HG03064 (cell line): ENCODE measurements at regions not wholly inside any gene's neighbourhood (a gene's known extent, or its start where the extent isn't known, plus 50 kb on each side); places are given as distances from the start of the nearest gene placed in this dataset.
A peak's percentile ranks its signal among the peaks of the same experiment; 100 is the strongest.

Experiments used
- ATAC-seq: cut with Tn5 transposase; IDR thresholded peaks from one replicate; pipeline ENCODE4 v1.9.1; 2021; ENCODE audit warnings: low read depth; ENCODE audit not compliant: unreplicated experiment

DNA sequence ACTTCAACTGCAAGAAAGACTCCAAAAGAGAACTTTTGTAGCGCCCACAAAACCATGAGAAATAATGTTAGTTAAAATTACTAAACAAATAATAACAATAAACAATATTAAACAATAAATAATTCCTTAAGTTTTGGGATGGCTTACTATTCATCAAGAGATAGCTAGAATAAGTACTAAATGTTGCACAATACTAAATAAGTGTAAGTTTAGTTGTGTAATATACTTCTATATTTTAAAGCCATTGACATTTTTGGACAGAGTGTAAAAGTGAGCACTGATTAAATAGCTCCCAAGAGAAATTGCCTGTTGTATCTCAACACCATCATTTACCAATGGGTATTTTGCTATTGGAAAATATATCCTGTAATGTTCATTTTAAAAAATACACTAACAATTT is 166.7 kb downstream of the ALG10 start:
- ATAC-seq: no peak

DNA sequence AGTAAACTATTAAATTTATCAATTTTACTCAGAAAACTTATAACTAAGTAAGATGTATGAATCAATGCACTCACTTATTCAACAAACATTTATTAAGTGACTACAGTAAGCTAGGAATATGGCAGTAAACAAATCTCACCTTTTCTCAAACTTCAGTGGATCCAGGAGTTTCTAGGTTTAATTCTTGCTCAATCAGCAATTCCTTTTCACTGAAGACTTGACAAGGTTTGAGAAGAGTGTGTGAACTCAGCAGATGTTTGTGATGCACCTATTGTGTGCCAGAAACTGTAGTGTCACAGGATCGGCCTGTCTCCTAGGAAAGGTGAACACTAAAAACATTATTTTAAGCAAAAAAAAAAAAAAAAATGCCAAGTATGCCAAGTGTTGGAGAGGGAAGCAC is 167.8 kb downstream of the ALG10 start:
- no peak for ATAC-seq

DNA sequence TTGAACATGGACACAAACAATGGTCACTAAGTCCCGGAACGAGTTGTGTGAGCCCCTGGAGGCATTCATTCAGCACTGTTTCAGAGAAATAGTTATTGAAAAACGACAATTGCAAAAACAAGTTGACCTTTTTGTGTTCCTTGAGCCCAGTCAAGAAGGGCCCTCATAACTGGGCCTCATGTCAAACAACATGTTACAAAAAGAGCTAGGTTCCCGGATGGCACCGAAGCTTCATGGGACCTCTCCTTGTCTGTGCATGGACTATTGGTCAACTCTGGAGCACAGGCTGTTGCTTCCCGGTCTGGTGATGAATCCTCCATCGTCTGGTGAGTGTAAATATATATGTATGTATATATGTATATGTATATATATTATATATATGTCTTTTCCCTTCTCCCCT is 176.6 kb downstream of the ALG10 start:
- no peak for ATAC-seq

DNA sequence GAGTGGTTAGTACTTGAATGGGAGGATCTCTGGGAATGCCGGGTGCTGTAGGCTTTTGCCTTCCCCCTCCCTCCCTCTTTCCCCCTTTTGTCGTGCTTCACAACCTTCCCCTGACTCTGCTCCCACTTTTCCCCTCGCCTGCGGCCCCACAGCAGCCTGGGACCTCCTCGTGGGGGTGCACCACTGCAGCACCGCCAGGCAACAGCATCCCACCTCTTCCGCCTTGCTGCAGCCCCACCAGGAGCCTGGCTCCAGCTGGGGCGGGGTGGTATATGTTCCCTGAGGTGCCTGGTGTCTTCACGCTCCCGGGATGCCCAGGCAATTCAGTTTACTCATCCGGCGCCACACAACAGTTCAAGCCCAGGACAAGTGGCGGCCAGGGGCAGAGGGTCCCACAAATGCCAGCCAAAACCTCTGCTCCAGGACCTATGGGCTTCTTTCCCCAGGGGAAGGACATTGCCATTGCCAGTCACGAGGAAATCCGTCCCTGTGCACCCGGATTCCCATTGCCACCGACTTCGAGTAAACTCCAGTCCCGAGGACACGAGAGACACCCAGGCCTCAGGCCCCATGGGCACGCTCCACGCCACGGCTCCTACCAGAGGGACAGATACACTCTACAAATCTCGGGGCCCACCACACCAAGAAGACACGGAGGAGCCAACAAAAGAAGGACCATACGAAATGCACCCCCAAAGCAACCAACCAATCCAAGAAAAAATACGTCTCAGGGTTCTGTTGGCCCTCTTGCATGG is 181.7 kb downstream of the ALG10 start:
- no peak for ATAC-seq

DNA sequence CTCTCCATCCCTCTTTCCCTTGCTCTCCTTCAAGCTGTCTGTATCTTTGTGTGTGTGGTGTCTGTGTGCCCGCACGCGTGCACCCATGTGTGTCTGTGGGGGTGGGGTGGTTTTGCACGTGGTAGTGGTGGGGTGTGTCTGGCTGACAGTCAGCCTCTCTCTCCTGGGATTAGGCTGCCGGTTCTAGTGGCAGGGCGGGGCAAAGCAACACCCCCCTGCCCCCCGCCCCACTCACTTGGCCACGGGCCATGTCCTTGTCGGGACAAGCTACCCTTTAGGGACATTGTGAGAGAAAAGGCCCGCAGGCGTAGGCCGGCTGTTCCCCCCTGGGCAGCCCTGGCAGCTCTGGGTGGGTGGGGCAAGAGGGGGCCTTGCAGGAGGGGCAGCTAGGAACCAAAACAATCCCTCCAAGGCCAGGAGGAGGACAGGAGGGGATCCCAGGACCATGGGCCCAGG is 182.6 kb downstream of the ALG10 start:
- ATAC-seq: no peak

DNA sequence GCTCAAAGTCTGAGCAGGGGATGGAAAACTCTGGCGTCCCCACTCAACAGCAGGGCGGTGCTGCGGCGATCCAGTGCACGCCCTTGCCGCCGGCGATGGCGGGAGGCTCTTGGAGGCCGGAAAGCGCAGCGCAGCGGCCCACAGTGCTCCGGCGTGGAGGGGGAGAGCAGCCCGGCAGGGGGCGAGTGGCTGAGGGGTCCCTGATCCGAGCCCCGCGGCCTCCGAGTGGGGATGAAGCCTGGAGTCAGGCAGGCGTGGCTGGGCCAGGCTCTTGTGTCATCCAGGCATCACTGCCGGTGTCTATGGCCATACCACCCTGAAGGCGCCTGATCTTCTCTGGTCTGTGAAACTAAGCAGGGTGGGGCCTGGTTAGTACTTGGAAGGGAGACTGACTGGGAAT is 183.1 kb downstream of the ALG10 start:
- no peak for ATAC-seq

DNA sequence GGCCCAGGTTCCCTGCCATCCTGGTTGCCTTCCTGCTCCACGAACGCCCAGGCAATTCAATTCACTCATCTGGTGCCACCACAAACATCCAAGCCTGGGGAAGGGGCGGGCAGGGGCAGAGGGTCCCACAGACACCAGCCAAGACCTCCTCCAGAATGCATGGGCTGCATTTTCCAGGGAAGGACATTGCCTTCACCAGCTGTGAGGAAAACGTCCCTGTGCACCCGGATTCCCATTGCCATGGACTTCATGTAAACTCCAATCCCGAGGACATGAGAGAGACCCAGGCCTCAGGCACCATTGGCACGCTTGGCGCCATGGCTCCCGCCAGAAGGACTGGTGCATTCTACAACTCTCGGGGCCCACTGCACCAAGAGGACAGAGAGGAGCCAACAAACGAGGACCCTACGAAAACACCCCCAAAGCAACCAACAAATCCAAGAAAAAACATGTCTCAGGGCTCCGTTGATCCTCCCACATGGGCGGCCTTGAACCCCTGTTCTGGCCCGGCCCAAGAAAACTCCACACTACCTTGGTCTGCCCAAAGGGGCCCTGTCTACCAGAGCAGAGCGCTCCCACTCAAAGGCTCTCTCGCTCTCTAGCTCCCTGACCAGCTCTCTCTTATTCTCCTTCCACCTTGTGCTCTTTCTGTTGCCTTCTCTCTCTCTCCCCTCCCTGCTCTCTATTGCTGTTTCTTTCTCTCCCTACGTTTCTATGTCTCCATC is 183.9 kb downstream of the ALG10 start:
- no peak for ATAC-seq

DNA sequence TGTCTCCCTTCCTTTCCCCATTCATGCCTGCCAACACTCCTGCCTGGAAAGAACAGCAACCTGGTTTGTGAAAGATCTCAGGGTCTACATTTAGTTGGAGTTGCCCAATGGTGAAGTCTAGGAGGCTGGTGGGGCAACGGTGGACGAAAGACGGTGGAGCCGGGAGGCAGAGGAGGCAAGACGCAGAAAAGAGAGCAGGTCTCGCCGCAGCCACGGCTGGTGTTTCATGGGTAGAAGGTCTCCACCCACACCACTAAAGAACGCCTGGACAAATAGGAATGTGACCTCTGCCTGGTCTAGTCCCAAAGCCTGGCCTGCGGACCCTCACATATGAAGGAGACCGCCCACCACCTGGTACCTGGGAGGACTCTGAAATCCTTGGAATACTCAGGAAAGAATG is 185.6 kb downstream of the ALG10 start:
- no peak for ATAC-seq

DNA sequence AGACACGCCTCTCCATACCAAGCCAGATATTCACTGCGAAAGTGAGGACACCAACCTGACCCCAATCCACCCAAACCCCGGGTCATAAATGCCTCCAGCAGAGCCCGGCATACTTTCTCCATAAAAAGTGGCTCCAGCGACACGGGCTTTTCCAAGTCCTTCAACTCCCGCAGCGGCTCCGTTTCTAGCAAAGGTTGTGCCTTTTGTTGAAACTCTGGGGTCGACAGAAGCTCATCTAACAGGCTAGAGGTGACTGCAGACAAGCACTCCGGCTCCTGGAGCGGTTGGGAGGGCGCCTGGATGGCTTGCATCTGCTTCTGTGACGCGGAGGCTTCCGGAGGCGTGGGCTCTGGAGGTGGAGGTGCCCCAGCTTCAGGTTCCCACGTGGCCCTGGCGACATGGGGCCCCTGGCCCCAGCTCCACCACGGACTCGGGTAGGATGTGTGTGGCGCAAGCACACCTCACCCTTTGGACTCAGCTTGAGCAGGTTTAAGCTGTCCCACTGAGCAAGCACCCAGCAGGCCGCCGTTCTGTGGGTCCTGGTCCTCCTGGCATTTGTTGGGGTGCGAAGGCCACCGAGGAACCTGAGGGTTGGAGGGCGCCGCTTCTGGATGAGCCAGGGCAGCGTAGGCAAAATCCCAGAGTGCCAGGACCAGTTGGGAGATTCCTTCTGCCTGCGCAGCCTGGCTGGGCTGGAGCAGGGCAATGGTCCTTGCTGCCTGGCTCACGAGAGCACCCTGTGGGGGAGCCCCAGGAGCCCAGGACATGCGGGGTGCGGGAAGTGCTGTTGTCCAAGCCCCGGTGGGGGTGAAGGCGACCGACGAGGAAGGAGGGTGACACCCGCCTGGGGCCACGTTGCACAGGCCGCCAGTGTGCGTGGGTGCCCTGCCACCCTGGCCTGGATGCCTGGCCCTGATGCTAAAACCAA is 186.3 kb downstream of the ALG10 start:
- ATAC-seq: no peak

DNA sequence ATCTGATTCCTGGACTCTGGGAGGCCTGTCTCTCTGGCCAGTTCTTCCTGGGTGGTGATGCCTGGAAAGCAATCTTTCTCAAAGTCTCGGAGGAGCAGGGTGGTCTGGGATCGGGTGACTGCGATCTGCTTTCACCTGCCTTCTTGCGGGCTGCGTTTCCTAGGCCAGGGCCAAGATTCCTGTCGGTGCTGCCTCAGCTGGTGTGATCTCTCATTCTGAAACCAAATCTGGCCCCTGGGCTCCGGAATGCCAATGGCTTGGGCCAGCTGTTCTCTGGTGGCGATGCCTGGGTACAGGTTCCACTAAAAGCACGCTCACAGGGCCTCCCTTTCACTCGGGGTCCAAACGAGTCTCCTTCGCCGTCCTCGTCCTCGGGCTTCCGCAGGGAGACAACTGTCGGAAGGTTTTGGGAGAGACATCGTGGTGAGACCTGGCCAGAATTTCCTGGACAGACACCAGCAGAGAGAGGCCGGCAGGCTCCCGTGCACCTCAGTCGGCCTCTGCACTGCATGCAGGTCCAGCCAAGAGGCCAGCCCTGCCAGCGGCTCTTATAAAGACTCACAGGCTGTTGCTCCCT is 187.1 kb downstream of the ALG10 start:
- no peak for ATAC-seq

DNA sequence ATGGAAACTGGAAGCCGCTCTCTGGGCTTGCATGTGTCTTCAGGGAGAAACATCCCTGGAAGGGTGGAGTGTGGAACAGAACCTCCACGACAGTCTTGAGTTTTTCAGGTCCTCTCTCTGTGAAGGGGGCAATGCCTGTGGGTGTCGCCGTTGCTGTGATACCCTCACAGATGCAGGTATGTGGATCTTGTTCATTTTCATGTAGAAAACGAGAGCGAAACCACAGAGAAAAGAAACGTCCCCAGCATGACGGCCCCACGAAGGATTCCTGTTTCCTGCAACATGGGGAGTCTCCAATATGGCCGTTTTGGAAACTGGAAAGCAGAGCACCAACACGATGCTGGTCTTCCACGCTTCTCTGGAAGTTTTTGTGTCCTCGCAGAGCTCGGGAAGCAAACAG is 187.9 kb downstream of the ALG10 start:
- ATAC-seq: no peak

DNA sequence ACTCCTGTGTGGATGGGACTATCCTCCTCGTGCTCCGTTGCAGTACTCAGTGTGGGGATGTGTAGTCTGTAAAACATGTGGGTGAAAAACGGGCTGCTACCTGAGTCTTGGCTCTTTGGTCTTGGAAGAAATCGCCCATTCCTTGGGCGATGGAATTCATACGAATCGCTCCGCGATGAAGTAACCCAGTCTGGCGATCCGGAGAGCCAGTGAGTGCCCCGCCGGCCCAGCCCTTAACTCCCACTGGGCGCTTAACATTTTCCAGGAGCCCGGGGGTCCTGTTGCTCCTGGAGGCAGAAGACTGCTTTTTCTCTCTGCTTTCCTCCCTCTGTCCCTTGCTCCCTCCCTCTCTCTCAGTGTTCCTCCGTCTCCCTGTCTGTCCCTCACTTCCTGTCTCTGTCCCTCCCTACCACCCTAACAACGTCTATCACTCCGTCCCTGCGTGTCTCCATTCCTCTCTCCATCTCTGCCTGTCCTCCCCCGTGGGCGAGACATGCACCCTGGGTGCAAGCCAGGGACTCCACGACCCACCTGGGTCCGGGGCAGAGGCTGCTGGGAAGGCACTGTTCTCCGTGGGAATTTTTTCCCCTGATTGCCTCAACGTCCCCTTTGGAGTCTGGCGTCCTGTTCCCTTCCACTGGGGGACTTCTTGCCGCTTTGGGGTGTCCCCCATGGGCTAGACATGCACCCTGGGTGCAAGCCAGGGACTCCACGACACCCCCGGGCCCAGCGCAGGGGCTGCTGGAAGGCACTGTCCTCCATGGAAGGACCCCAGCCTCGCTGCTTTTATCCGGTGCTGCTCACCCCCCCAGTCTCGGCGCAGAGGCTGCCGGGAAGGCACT is 188.6 kb downstream of the ALG10 start:
- ATAC-seq: no peak

DNA sequence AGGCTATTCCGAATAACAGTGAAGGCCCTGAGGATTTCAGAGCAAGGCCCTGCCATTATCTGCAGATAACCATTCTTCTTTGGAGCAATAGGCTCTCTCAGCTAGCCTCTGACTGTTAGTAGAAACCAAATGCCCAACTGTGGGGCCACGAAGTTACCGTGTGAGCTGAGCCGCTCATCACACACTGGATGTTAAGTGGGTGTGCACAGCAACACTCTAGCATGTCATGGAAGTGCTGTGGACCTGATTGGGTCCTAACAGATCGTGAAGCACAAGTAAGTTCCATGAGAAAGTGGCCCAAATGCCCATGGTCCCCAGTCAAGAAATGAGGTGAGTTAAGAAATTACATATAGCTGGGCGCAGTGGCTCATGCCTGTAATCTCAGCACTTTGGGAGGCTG is 190.4 kb downstream of the ALG10 start:
- no peak for ATAC-seq

DNA sequence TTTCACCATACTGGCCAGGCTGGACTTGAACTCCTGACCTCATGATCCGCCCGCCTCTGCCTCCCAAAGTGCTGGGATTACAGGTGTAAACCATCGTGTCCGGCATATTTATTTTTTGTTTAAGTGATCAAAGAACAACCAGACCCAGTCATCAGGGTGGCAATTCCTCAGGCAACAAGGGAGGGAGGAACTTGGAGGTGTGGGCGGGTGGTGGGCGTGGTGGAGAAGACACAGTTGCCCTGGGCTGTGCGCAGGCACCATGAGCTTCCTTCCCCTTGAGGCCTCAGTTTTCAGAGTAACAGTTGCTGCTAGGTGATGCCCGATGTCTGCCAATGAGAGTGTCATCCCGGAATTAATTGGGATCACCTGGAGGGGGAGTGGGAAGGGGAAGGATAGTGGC is 191.7 kb downstream of the ALG10 start:
- ATAC-seq: no peak

DNA sequence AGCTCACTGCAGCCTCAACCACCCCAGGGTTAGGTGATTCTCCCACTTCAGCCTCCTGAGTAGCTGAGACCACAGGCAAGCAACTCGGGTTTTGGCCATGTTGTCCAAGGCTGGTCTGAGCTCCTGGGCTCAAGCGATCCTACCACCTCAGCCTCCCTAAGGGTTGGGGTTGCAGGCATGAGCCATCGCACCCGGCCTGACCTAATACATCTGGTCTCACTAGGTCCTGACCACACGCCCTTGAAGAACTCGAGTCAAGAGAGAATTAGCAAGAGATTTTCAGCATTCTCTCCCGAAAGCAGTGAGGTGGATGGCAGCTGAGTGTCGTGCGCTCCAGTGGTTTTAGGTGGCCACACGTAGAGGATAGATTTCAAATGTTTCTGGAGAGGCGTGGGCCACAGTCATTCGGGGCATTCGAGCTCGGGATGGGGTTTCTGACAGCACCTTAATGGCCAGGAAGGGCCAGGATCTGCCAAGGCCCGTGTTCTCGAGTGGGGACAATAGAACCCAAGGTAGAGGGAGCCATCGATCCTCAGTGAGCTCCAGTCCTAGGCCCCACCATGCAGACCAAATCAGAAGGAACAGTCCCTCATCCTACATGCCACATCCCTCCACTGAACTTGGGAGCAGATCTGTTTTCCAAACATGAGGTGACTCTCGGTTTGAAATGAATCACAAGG is 193.1 kb downstream of the ALG10 start:
- ATAC-seq: no peak

DNA sequence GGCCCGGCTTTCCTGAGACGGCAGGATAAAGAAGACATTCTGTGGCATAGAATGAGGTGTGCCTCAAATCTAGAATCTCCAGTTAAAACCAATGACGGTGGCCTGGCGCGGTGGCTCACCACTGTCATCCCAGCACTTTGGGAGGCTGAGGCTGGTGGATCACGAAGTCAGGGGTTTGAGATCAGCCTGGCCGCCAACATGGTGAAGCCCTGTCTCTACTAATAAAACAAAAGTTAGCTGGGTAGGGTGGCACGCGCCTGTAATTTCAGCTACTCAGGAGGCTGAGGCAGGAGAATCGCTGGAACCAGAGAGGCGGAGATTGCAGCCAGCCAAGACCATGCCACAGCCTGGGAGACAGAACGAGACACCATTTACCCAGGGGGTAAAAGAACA is 193.6 kb downstream of the ALG10 start:
- ATAC-seq: no peak

DNA sequence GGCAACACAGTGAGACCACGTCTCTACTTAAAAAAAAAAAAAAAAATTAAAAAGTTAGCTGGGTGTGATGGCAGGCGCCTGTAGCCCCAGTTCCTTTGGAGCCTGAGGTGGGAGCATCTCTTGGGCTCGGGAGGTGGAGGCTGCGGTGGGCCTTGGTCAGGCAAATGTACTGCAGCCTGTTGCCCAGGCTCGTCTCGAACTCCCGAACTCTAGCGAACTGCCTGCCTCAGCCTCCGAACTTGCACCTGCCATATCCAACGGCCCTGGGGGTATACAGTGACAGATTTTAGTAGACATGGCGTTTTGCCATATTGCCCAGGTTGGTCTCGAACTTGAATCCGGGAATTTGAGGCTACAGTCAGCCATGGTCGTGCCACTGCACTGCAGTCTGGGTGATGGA is 195.4 kb downstream of the ALG10 start:
- ATAC-seq: no peak

DNA sequence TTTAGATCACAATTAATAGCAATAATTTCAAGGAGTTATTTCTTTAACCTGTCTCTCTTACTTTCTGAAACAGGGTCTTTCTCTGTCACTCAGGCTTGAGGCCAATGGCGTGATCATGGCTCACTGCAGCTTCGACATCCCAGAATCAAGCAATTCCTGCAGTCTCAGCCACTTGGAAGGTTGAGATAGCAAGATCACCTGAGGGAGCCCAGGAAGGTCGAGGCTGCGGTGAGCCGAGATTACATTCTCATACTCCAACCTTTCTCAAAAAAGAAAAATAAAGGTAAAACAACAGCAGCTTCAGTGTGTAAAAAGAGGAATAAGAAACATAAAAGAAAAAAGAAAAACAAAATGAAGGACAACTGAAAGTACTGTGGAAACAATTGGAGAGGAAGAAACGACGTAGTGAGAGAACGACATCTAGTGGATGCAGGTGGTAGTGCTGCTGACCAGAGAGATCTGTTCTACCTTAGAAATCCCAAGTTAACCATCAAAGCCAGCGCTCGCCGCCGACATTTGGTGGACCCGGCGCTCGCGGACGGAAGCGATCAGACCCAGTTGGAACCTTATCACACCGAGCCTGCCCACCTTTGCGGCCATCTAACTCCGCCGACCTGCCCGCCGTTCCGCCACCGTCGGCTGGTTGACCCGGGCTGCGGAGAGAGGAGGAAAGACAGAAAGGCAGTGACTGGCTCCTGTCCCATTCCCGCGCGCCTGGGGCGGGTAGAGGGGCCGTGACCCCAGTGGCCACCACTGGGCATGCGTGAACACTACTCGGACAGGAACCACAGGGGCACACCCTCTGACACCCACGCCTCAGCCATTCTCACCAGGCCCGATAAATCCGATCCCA is 196.1 kb downstream of the ALG10 start:
- ATAC-seq: peak; percentile 81
